ENCODE measurements at regions not wholly inside any gene's neighbourhood (a gene's known extent, or its start where the extent isn't known, plus 50 kb on each side); places are given as distances from the start of the nearest gene placed in this dataset.

GRCh38 chr15:69530991-69531664 lies 78.5 kb downstream of the RPLP1 start:
- DNase-seq = no peak

DNA sequence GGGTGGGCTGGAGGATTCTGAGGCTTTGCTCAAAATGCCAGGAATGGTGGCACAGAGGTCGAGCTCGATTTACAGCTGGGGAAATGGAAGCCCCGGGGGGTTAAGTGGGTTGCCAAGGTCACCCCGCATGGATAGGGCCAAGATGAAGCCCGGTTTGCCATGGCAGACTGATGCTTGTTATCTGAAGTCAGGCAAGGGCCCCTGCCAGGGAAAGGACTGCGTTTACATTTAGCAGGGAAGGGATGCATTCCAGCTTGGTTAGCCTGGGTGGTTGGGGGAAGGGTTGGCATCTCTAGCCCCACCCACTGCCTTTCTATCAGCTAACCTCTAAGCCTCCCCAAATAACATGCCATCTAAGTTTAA lies 79.0 kb downstream of the RPLP1 start:
- DNase-seq = no peak

DNA sequence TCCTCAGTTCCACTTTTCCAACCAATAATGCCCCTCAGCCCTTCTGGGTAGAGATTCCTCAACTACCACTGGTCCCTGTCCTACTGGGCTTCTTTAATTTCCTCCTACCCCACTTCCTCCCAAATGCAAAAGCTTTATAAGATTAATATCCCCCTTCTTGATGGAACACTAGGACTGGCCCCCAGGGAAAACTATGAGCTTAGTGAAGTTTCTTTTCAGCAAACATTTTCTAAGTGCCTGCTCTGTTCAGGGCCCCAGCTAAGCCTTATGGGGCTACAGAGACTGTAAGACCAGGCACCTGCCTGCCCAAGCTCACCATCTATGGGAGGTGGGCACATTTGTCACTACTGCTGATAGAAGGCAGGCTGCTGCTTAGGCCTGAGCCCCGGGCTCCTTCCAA lies 79.4 kb downstream of the RPLP1 start:
- no peak for DNase-seq

DNA sequence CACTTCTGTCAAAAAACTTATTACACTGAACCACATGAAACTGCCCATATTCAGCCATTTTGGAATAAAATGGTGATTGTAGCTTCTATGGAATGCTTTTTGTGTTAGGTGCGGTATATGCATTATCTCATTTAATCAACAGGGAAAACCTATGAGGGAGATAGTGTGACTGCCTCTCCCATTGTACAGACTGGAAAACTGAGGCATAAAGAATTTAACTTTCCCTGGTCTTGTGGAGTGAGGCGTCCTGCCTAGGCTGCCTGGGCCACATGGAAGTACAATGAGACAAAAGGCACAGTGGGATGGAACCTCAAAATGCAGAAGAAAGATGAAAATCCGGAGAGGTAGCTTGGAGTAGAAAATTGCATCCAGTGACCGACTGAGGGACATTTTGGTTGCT lies 80.2 kb downstream of the RPLP1 start:
- no peak for DNase-seq

- DNase-seq = no peak
Measured at GRCh38 chr15:69533522-69533921, 80.9 kb downstream of the RPLP1 start.

GRCh38 chr15:69535101-69535638 lies 82.6 kb downstream of the RPLP1 start:
- DNase-seq = no peak

DNA sequence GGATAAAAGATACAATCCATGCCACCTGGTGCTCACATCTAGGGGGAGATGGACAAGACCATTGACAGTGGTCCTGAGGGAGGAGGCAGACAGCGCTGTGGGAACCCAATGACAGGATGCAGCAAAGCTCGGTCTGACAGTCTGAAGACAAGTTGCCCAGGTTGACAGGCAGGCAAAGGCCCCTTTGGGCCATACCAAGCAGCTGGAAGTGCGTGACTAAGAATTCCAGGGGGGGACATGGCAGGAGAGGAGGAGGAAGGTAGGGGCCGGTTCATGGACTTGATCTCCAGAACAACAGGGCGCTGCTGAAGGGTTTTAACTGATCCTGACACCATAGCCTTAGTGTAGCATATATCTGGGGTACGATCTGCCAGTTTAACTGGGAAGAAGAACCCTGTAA lies 83.4 kb downstream of the RPLP1 start:
- no peak for DNase-seq

DNA sequence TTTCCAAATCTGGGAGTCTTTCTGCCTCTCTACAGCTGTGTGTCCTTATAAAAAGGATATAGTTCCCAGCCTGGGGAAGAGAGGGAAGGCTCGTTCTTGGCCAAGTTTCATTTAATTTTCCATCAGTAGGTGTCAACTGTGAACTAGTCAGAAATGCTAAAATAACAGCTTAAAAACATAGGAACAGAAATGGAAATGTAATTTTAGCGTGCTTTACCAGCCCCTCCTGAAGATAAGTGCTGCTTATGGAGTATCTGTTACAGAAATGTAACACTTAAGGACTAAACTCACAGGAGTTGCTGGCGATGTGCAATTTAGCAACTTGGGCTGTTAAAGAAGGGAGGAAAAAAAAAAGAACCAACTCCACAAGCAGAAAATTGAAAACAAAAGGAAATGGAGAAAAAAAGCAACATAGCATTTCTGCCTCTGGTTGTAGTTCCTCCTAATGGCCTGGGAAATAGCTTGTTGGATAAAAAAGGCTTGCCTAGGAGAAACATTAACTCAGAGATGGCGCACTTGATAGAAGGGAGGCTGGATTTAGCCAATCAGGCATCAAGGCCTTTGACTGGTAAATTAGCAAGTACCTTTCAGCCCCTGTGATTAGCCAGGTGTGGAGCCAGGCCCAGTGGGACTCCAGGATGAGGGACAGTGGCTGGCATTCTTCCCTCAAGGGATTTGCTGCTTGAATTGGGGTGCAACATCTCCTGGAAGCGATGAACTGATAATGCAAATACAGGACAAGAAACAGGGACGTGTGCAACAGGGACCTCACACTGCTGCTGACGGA lies 84.3 kb downstream of the RPLP1 start:
- peak; percentile 11 for DNase-seq

DNA sequence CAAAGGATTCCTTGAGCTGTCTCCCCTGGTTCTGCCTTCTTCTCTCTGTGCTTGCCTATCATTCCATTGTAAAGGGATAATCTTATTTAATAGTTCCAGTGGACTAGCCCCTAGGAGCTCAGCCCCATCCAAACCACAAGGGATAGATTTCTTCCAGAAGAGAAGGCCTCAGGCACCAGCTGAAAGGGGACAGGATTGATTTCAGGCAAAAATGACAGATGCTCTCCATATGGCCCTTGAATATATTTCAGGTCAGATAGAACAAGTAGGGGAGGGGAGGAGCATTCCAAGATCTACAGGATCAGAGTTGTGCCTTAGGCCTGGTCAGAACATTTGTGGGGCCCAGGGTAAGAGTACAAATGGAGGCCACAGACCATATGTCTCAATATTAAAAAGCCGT lies 85.3 kb downstream of the RPLP1 start:
- no peak for DNase-seq

DNA sequence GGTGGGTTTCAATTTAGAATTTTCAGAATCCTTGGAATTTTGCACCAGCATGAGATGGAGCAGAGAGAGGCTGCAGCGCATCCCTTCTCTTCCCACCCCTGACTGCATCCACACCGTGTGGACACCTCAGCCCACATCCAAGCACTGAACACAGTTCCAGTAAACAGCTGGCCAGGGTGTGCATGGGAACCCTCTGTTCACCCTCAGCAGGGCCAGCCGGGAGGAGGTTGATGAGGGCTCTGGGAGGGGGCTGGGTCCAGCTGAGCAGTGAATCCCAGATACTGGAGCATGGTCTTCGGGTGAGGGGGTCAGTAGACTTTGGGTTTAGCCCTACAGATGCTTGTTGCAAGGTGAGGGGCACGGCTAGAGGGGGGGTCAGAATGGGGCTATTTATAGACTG lies 85.8 kb downstream of the RPLP1 start:
- DNase-seq = no peak

GRCh38 chr15:69539345-69539744 lies 86.7 kb downstream of the RPLP1 start:
- DNase-seq = no peak

- DNase-seq = peak; percentile 44
Measured at GRCh38 chr15:69540622-69541021, 88.0 kb downstream of the RPLP1 start.

DNA sequence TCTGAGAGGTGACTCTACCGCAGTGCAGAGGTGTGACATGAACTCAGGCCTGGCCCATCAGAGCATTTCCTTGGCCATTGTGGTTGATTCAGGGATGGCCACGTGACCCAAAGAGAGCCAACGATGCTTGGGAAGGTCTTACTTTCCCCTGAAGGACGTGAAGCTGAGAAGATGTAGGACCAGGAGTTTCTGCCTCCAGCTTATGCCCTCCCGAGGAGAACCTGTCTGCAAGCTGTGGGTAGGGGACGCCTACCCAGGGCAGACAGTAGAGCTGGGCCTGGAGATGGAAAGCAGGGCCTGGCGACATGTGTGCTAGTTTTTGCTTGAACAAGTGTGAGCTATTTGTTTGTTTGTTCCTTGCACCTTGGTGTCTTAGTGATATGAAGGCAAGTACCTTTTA lies 89.4 kb downstream of the RPLP1 start:
- no peak for DNase-seq

GRCh38 chr15:69543681-69544364 lies 91.2 kb downstream of the RPLP1 start:
- no peak for DNase-seq

- no peak for DNase-seq
Measured at GRCh38 chr15:69544365-69545113, 91.9 kb downstream of the RPLP1 start.

GRCh38 chr15:69546182-69546581 lies 93.6 kb downstream of the RPLP1 start:
- DNase-seq = no peak

- no peak for DNase-seq
Measured at GRCh38 chr15:69548395-69549180, 96.0 kb downstream of the RPLP1 start.

GRCh38 chr15:69551391-69552056 lies 98.9 kb downstream of the RPLP1 start:
- DNase-seq = no peak

DNA sequence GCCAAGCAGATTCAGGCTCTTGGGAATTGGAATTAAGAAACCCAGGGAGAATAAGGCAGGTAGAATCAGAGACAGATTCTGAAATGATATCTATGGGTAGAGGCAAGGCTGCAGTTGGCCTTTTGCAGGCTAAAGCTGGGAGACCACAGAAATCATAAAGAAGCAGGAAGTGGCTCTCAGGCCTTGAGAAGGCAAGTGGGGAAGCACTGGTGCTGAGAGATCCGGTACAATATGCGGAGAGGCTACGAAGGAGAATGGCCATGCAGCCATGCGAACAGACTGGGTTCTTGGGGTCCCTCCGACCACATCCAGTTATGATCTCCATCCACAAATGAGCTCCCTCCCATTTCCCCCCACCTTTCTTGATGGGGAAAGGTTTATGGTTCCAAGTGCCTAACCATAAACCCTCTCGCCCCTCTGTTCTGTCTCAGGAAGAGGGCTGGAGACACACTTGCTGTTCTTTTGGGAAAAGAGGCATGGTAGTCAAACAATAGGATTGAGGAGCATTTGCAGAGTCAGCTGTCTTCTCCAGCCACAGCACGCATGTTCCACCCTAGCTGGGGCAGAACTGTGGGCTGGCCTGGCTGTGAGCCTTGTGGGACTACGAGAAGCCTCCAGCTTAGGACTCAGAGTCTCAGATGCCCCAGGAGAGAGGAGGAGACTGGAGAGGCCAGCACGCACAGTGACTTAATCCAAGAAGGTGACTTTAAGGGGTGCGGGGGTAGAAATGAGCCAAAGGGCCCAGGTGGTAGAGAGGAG lies 99.6 kb downstream of the RPLP1 start:
- DNase-seq = no peak

DNA sequence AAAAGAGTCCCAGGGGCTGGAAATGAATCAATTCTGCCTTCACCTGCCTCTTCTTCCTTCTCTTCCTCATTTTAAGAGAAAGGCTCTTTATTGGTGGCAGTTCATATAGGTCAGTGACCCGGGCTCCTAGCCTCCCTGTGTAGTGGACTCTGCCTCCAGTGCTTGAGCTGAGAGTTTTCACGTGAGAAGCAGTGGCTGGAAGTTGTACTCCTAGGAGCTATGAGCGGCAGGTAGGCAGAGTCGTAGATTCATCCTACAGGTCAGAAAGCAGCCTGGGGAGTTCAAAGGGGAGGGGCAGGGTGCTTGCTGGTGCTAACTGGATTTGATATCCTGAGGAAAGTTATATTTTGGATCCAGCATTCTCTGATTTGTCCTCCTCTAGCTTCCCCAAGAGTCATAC lies 101.1 kb downstream of the RPLP1 start:
- no peak for DNase-seq
